HEK293 (cell line): ENCODE measurements at regions not wholly inside any gene's neighbourhood (a gene's known extent, or its start where the extent isn't known, plus 50 kb on each side); places are given as distances from the start of the nearest gene placed in this dataset.

ENCODE experiments used
- ZBTB8A ChIP-seq: fragments of 450-650 bp; formaldehyde crosslinking; IDR thresholded peaks from 2 replicates; pipeline ENCODE4 v1.5.1; 2016; ENCODE audit warnings: missing biosample characterization, missing genetic modification characterization
- ZNF555 ChIP-seq: fragments of 450-650 bp; formaldehyde crosslinking; conservative IDR thresholded peaks from 2 replicates; pipeline ENCODE4 v1.5.1; 2017; ENCODE audit warnings: missing biosample characterization, mild to moderate bottlenecking, missing genetic modification characterization, inconsistent platforms
- ZNF658 ChIP-seq: fragments of 450-650 bp; formaldehyde crosslinking; IDR thresholded peaks from 2 replicates; pipeline ENCODE4; 2016; ENCODE audit warnings: missing biosample characterization, missing genetic modification characterization
- TF ChIP-seq, protein P1 (sequence below): fragments of 450-650 bp; formaldehyde crosslinking; IDR thresholded peaks from 2 replicates; pipeline ENCODE4 v1.5.1; 2016; ENCODE audit warnings: missing biosample characterization, missing genetic modification characterization
- TF ChIP-seq, protein P2 (sequence below): fragments of 450-650 bp; formaldehyde crosslinking; IDR thresholded peaks from 2 replicates; pipeline ENCODE4 v1.5.1; 2016; ENCODE audit warnings: missing biosample characterization, missing genetic modification characterization, borderline replicate concordance
- TF ChIP-seq, protein P3 (sequence below): fragments of 450-650 bp; formaldehyde crosslinking; IDR thresholded peaks from 2 replicates; pipeline ENCODE4 v1.5.1; 2016; ENCODE audit warnings: missing biosample characterization, missing genetic modification characterization
- TF ChIP-seq, protein P4 (sequence below): fragments of 450-650 bp; formaldehyde crosslinking; IDR thresholded peaks from 2 replicates; pipeline ENCODE4 v1.5.1; 2016; ENCODE audit warnings: missing biosample characterization, missing genetic modification characterization, borderline replicate concordance

DNA sequence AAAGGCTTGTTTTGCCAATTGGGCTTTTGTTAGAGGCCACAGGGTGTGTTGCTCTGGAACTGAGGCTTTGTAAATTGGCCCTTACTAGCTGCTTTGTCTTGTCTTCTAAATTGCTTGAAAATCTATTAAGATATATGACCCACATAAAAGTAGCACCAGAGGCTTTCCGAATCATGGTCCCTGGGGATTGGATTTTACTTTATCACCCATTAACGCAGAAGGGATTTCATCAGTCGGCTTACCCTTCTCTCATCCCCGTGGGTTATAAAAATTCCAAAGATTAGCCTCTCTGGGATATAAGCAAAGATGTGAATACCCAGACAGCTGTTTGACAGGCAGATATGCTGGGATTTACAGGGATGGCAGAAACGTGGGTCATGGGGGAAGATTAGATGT is 98.3 kb upstream of the CHL1 start:
- TF ChIP-seq, protein P1, sequence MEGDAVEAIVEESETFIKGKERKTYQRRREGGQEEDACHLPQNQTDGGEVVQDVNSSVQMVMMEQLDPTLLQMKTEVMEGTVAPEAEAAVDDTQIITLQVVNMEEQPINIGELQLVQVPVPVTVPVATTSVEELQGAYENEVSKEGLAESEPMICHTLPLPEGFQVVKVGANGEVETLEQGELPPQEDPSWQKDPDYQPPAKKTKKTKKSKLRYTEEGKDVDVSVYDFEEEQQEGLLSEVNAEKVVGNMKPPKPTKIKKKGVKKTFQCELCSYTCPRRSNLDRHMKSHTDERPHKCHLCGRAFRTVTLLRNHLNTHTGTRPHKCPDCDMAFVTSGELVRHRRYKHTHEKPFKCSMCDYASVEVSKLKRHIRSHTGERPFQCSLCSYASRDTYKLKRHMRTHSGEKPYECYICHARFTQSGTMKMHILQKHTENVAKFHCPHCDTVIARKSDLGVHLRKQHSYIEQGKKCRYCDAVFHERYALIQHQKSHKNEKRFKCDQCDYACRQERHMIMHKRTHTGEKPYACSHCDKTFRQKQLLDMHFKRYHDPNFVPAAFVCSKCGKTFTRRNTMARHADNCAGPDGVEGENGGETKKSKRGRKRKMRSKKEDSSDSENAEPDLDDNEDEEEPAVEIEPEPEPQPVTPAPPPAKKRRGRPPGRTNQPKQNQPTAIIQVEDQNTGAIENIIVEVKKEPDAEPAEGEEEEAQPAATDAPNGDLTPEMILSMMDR: no peak
- no peak for TF ChIP-seq ZNF555 (tag by site-specific recombination)
- TF ChIP-seq, protein P2, sequence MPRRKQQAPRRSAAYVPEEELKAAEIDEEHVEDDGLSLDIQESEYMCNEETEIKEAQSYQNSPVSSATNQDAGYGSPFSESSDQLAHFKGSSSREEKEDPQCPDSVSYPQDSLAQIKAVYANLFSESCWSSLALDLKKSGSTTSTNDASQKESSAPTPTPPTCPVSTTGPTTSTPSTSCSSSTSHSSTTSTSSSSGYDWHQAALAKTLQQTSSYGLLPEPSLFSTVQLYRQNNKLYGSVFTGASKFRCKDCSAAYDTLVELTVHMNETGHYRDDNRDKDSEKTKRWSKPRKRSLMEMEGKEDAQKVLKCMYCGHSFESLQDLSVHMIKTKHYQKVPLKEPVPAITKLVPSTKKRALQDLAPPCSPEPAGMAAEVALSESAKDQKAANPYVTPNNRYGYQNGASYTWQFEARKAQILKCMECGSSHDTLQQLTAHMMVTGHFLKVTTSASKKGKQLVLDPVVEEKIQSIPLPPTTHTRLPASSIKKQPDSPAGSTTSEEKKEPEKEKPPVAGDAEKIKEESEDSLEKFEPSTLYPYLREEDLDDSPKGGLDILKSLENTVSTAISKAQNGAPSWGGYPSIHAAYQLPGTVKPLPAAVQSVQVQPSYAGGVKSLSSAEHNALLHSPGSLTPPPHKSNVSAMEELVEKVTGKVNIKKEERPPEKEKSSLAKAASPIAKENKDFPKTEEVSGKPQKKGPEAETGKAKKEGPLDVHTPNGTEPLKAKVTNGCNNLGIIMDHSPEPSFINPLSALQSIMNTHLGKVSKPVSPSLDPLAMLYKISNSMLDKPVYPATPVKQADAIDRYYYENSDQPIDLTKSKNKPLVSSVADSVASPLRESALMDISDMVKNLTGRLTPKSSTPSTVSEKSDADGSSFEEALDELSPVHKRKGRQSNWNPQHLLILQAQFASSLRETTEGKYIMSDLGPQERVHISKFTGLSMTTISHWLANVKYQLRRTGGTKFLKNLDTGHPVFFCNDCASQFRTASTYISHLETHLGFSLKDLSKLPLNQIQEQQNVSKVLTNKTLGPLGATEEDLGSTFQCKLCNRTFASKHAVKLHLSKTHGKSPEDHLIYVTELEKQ (tag by site-specific recombination): no peak
- TF ChIP-seq, protein P3, sequence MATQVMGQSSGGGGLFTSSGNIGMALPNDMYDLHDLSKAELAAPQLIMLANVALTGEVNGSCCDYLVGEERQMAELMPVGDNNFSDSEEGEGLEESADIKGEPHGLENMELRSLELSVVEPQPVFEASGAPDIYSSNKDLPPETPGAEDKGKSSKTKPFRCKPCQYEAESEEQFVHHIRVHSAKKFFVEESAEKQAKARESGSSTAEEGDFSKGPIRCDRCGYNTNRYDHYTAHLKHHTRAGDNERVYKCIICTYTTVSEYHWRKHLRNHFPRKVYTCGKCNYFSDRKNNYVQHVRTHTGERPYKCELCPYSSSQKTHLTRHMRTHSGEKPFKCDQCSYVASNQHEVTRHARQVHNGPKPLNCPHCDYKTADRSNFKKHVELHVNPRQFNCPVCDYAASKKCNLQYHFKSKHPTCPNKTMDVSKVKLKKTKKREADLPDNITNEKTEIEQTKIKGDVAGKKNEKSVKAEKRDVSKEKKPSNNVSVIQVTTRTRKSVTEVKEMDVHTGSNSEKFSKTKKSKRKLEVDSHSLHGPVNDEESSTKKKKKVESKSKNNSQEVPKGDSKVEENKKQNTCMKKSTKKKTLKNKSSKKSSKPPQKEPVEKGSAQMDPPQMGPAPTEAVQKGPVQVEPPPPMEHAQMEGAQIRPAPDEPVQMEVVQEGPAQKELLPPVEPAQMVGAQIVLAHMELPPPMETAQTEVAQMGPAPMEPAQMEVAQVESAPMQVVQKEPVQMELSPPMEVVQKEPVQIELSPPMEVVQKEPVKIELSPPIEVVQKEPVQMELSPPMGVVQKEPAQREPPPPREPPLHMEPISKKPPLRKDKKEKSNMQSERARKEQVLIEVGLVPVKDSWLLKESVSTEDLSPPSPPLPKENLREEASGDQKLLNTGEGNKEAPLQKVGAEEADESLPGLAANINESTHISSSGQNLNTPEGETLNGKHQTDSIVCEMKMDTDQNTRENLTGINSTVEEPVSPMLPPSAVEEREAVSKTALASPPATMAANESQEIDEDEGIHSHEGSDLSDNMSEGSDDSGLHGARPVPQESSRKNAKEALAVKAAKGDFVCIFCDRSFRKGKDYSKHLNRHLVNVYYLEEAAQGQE (tag by site-specific recombination): no peak
- TF ChIP-seq, protein P4, sequence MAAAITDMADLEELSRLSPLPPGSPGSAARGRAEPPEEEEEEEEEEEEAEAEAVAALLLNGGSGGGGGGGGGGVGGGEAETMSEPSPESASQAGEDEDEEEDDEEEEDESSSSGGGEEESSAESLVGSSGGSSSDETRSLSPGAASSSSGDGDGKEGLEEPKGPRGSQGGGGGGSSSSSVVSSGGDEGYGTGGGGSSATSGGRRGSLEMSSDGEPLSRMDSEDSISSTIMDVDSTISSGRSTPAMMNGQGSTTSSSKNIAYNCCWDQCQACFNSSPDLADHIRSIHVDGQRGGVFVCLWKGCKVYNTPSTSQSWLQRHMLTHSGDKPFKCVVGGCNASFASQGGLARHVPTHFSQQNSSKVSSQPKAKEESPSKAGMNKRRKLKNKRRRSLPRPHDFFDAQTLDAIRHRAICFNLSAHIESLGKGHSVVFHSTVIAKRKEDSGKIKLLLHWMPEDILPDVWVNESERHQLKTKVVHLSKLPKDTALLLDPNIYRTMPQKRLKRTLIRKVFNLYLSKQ: no peak
- TF ChIP-seq ZBTB8A (tag by site-specific recombination): no peak
- no peak for TF ChIP-seq ZNF658 (tag by site-specific recombination)
